Urinary bladder (tissue), 3 donors: ENCODE measurements at regions not wholly inside any gene's neighbourhood (a gene's known extent, or its start where the extent isn't known, plus 50 kb on each side); places are given as distances from the start of the nearest gene placed in this dataset.

Experiments used
- DNase-seq: peaks from one replicate; pipeline ENCODE4 v3.0.0-alpha.2; 2015; ENCODE audit errors: extremely low spot score
- H3K27ac ChIP-seq: one replicate; pipeline ENCODE4 v1.5.1; 2013; ENCODE audit warnings: low read depth, mild to moderate bottlenecking, moderate library complexity
- H3K36me3 ChIP-seq: one replicate; pipeline ENCODE4 v1.6.1; 2013; ENCODE audit warnings: mild to moderate bottlenecking, moderate library complexity; ENCODE audit not compliant: insufficient read depth
- H3K4me1 ChIP-seq: one replicate; pipeline ENCODE4 v1.6.1; 2013; ENCODE audit warnings: mild to moderate bottlenecking, moderate library complexity; ENCODE audit not compliant: insufficient read depth
- H3K4me3 ChIP-seq: one replicate; pipeline ENCODE4 v1.5.1; 2013; ENCODE audit warnings: low read depth, low read length
- WGBS: extraction: QIAGEN DNeasy Blood & Tissue Kit; methylation state at CpG from one replicate; pipeline ENCODE4 v1.1.7; 2013; 5-methylcytosine and 5-hydroxymethylcytosine counted together
- donor health status: healthy with polysubstance abuse.
- donor health status: healthy.

DNA sequence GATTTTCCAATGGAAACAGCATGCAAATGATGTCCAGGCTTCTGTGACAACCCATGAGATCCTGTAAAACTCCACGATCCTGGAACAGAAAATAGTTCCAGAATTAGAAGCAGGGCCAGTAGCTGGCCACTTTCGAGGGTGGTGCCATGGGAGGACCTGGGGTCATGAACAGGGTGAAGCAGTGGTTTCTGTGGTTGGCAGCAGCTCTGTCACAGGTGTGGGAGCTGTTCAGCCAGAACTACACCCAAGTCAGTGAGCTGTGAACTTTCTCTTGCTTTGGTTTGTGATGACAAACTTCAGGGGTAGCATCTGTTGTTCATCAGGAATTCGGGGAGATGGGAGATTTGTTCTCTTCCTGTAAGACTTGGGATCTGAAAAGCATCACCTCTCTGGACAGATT, 314.4 kb upstream of the NT5C1B start:
- 67% methylated on average over 3 of the region's 3 CpGs for WGBS
- no peak for DNase-seq
- H3K4me3 ChIP-seq: no peak overlapping the region

DNA sequence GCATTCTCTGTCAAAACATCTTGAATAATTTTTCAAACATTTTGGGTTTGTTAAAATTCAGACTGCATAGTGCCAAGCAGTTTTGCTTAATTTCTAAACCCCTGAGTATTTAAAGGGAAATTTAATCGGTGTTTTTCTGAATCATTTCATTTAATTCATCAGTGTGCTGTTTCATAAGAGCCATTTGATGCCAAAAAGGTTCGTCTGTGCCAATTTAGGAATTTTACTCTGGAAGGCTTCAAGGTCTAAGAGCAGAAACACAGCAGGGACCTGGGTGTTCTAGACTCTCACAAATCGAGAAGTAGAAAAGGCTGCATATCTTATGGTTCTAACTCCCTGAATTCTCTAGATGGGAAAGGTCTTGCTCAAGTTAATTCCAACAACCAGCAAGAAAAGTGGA, 311.9 kb upstream of the NT5C1B start:
- Histone ChIP-seq H3K4me1 (no peaks in the 10 kb centered on the region), H3K36me3 (no peaks in the 10 kb centered on the region), H3K4me3 (no peak overlapping the region), H3K27ac (no peak overlapping the region)
- WGBS: 49% methylated on average over 3 of the region's 3 CpGs
- no peak for DNase-seq

More for the DNA sequence above, 314.4 kb upstream of the NT5C1B start:
- H3K4me1 ChIP-seq: no peaks in the 10 kb centered on the region
- no peak overlapping the region for H3K27ac ChIP-seq
- H3K36me3 ChIP-seq: no peaks in the 10 kb centered on the region

DNA sequence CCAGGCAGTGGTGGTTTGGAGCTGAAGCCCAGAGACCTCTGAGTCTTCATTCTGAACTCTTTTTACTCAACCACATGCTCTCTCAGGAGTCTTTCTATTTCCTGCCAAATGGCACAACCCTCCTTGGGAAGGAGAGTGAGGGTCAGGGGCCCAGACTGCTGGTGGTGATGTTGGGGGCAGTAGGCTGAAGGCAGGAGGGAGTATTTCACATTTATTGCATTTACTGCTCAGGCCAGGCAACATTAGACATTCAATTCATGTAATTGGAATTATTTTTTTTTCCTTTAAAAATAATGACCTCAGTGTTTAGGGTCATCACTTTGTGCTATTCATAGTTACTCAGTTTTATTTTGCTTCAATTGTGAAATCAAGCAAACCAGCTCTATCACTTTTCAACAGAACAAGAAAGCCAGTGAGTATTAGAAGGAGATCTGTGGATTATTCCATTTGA, 311.3 kb upstream of the NT5C1B start:
- DNase-seq: no peak

DNA sequence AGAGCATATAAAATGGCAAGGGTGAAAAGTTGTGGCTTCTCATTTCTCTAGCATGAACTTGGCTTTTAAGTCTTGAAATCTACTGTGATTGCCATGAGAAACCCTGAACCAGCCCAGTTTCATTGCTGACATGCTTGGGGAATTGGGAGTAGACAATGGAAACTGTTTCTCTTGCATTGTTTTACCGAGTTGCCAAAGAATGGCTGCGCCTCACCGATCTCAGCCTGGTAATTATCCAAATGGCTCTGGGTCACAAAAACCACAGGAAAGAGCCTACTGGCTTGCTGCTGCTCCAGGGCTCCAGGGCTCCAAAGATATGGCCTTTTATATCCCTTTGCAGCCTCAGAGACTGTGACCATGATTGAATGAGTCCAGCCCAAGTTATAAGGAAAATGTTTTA, 310.4 kb upstream of the NT5C1B start:
- no peak overlapping the region for H3K4me3 ChIP-seq

More for the DNA sequence above, 311.3 kb upstream of the NT5C1B start:
- no peaks in the 10 kb centered on the region for H3K36me3 ChIP-seq
- no peak overlapping the region for H3K27ac ChIP-seq
- H3K4me3 ChIP-seq: no peak overlapping the region
- no peaks in the 10 kb centered on the region for H3K4me1 ChIP-seq

DNA sequence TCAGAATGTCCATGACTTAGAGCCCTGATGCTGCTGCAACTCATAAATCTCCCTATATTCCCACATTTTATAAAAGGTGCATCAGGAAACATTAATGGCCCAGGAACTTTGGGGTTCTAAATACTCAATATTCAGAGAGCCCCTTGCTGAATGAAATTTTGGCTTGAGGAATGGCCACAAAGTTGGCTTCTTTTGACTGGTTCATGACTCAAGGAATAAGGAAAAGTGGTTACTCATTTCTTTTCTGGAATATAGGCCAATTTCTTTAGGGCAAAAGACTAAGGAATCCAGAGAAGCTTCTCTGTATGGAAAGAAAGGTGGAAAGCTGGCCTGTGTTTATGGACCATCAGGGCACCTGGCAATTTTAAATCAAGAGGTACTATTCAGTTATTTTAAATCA, 308.9 kb upstream of the NT5C1B start:
- Histone ChIP-seq H3K36me3 (no peaks in the 10 kb centered on the region), H3K4me1 (no peaks in the 10 kb centered on the region), H3K4me3 (no peak overlapping the region), H3K27ac (no peak overlapping the region)
- no peak for DNase-seq

More for the DNA sequence above, 310.4 kb upstream of the NT5C1B start:
- no peak for DNase-seq
- no peaks in the 10 kb centered on the region for H3K4me1 ChIP-seq
- WGBS: 69% methylated on average over 3 of the region's 3 CpGs
- H3K36me3 ChIP-seq: no peaks in the 10 kb centered on the region
- no peak overlapping the region for H3K27ac ChIP-seq

DNA sequence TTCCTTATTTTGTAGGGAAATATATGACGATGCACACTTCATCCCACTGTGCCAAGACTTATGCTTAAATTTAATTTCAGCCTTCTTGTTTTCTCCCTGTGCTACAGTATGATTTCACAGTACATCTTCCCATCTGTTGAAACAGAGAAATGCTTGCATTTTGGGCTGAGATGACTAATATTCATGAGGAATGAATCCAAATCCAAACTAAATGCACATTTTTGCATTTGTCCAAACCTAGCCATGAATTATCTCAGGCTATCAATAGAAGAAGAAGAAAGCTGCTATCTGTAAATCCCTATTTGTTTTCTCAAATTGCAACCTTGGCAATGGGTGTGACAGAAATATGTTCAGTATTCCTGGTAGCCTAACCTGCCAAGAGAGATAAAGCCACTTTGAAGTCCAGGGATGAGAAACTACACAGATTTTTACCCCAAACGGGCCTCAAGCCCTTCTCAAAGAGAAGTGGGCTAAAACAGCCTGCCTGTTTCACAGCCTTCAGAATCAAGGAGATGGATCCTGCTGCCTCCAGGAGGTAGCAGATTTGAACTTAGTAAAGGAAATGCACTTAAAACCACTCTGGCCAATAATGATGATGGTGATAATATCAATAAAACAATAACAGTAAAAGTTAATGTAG, 306.9 kb upstream of the NT5C1B start:
- no peaks in the 10 kb centered on the region for H3K4me1 ChIP-seq
- WGBS: 34% methylated on average over 2 of the region's 2 CpGs
- peak; percentile 60 for DNase-seq
- no peaks in the 10 kb centered on the region for H3K36me3 ChIP-seq
- no peak overlapping the region for H3K4me3 ChIP-seq
- no peak overlapping the region for H3K27ac ChIP-seq

DNA sequence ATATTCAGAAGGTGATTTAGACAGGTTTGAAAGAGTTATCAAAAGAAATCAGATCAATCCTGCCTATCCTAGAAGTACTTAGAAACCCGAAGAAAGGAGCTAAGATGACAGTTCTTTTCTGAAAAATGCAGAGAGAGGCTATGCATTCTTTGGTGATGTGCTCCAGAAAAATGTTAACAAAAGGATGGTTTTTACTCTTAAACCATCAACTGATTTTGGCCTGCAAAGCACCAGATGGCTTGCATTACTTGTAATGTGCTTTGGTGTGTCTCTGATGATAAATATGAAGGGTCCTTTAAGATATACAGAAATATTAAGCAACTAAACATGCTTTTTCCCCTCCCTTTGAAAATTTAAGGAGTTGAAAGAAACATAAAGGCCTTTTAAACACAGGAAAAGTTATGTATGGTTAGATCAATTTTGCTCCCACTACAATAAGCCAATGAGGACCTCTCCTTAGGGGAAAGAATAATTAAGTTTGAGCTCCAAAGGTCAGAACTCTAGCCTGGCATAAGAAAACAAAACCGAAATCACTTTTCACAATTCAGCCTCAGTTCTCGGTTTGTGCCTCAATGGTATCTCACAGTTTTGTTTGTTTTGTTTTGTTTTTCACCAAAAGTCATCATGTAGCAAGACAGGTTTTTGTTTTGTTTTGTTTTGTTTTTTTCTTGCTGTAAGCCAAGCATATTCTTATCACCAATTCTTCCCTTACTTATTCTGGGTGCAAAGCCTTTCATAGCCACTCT, 302.4 kb upstream of the NT5C1B start:
- no peak overlapping the region for H3K4me3 ChIP-seq
- 85% methylated on average over 3 of the region's 3 CpGs for WGBS
- no peak overlapping the region for H3K27ac ChIP-seq
- no peaks in the 10 kb centered on the region for H3K36me3 ChIP-seq
- peak; percentile 17 for DNase-seq
- no peaks in the 10 kb centered on the region for H3K4me1 ChIP-seq

DNA sequence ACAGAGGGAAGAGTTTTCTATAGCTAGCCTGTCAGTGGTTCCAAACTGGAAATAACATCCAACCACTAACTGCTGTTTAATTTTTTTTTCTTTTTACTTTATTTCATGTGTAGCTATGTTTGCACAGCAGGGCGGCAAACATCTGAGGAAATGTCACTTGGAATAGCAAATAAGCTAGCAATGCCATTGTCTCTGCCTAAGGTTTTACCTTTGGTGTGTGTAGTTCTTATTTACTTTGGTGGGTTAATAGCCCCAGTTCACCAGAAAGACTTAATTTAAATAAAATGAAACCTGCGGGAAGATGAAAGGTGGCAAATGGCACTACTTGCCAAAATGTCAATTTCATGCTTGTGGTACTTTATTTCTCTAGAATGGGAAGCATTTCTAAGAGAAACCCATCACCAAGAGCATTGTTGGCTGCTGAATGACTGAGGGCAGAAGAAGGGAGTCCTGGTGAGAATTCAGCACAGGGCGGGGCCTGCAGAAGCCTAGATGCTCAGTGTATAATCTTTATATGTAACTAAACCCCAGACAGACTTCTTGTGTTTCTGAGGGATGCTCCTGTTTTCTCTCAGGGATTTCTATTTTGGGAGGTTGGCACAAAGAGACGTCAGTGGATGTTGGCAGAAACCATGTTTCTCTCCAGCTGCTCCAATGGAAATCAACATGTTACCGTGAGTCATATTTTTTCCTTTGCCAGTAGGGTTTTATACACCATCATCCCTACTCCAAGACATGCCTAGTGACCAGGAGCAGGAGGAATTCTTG, 300.4 kb upstream of the NT5C1B start:
- 59% methylated on average over 5 of the region's 5 CpGs for WGBS
- Histone ChIP-seq H3K4me3 (no peak overlapping the region), H3K36me3 (no peaks in the 10 kb centered on the region), H3K27ac (no peak overlapping the region), H3K4me1 (no peaks in the 10 kb centered on the region)
- no peak for DNase-seq

DNA sequence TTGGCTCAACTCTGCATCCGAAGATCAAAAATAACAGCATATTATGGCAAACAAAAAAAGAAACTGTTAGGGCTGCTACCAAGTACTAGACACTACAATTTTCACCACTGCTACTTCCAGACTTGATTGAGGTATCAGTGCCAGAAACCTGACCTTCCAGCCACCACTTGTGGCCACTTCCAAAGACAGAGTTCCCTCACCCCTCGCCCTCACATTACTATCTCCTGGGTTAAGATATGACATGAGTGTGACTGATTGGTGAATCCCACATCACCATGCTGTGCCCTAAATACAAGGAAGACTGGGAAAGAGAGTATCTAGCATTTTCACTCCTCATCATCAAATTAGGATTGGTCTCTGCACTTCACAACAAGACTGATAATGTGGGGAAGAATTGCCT, 296.1 kb upstream of the NT5C1B start:
- Histone ChIP-seq H3K27ac (no peak overlapping the region), H3K4me3 (no peak overlapping the region), H3K36me3 (no peaks in the 10 kb centered on the region), H3K4me1 (no peaks in the 10 kb centered on the region)
- WGBS: 72% methylated on average over 2 of the region's 2 CpGs
- no peak for DNase-seq

DNA sequence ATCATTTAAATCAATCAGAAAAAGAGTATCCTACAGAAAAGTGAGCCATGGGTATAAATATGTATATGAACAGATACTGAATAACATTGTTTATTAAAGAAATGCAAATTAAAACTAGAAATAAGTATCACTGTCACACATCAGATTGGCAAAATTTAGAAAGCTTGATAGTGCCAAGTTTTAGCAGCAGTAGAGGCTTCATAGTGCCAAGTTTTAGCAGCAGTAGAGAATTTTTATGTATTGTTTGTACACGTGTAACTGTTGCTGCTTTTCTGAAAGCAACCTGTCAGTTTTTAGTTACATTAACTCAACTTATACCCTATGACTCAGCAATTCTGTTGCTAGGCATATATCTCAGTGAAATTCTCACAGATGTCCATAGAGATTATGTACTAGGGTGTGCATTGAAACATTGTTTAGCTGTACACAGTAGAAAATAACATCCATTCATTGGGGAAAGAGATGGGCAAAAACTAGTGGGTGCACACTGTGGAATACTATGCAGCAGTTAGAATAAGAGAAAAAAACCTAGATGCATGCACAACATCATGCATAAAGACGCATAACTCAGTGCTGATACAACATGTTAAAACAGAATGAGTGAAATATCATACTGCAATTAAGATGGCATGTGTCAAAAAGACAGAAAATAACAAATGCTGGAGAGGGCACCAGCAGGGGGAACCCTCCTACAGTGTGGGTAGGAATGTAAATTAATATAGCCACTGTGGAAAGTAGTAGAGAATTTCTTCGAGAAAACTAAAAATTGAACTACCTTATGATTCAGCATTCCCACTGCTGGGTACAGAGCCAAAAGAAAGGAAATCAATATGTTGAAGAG, 294.5 kb upstream of the NT5C1B start:
- no peak for DNase-seq
- no peaks in the 10 kb centered on the region for H3K36me3 ChIP-seq
- 69% methylated on average over 3 of the region's 3 CpGs for WGBS
- H3K27ac ChIP-seq: no peak overlapping the region
- no peaks in the 10 kb centered on the region for H3K4me1 ChIP-seq
- no peak overlapping the region for H3K4me3 ChIP-seq

DNA sequence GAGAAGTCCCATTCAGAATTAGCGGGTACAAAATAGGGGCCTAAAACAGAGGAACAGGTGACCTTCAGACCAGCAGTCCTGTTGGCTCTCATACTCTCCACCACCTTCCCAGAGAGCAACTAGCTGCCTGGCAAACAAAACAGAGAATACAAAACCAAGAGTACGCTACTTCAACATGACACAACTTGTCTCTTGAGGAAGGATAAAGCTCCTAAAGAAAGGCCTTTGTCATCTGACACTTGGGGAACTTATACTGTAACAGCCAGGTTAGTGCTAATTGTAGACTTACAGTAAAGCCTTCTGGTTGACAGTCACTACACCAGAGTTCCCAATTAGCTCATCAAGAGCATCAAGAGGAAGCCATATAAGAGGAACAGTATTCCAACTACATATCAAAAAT, 282.1 kb upstream of the NT5C1B start:
- H3K4me3 ChIP-seq: no peak overlapping the region
- H3K4me1 ChIP-seq: no peaks in the 10 kb centered on the region
- no peak overlapping the region for H3K27ac ChIP-seq
- WGBS: 93% methylated on average over 2 of the region's 2 CpGs
- DNase-seq: peak; percentile 11
- no peaks in the 10 kb centered on the region for H3K36me3 ChIP-seq

DNA sequence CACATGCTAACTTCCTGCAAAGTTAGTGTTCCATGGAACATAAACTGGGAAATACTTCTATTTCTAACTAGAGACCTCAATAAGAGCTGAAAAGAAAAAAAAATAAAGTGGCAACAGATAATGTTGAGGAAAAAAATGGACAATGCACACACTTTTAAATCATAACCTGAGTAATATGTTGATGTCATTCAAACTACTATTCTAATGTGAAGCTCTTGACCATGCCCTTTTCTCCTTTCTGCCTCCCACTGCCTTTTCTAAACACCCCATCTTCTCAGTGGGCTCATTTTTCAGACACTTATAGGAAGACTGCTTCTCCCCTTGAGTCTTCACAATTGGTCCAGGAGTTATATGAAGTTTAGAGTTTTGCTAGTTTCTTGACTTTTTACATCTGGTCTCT, 280.9 kb upstream of the NT5C1B start:
- DNase-seq: no peak

DNA sequence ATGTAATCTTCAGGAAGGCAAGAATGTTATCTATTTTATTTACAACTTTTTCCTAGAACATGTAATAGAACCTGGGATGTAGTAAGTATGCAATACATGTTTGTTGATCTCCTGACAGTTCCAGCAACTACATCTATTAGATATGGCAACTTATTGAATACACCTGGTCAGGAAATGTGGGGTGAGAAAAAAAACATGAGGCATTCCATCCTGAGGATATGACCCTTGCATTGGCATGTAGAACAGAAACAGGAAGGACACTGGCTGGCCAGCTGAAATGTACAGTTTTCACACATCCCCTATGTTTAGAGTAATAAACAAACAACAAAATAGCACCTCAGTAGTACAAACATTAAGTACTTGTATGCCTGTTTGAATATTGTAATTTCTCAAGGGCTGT, 272.6 kb upstream of the NT5C1B start:
- H3K4me1 ChIP-seq: no peaks in the 10 kb centered on the region

More for the DNA sequence above, 280.9 kb upstream of the NT5C1B start:
- no peaks in the 10 kb centered on the region for H3K36me3 ChIP-seq
- H3K27ac ChIP-seq: no peak overlapping the region
- no peak overlapping the region for H3K4me3 ChIP-seq
- H3K4me1 ChIP-seq: no peaks in the 10 kb centered on the region

More for the DNA sequence above, 272.6 kb upstream of the NT5C1B start:
- Histone ChIP-seq H3K4me3 (no peak overlapping the region), H3K36me3 (no peaks in the 10 kb centered on the region), H3K27ac (no peak overlapping the region)
- DNase-seq: no peak
